CD4-positive, alpha-beta T cell treated with Interleukin-17A for 4 hours (primary cell): ENCODE measurements at regions not wholly inside any gene's neighbourhood (a gene's known extent, or its start where the extent isn't known, plus 50 kb on each side); places are given as distances from the start of the nearest gene placed in this dataset.

ENCODE experiments used
- DNase-seq: peaks from one replicate; pipeline ENCODE4 v3.0.0-alpha.2; 2020; ENCODE audit warnings: mixed read lengths

DNA sequence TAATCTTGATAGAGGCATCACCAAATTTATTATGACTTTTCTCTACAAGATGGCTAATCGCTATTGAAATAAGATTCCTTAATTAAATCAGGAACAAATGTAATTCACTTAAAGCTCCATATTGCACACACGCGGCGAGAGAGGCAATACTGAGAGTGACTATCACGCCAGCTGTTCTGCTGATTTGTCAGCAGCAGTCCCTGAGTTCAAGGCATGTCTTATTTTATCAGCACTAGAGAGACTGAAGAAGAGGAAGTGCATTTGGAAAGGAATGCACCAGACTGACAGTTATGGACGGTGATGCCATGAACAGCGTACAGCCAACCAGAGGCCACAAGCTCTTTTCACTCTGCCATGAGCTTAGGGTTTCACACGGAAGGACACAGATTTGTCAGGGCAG lies 83.6 kb upstream of the SLCO3A1 start:
- DNase-seq = no peak

DNA sequence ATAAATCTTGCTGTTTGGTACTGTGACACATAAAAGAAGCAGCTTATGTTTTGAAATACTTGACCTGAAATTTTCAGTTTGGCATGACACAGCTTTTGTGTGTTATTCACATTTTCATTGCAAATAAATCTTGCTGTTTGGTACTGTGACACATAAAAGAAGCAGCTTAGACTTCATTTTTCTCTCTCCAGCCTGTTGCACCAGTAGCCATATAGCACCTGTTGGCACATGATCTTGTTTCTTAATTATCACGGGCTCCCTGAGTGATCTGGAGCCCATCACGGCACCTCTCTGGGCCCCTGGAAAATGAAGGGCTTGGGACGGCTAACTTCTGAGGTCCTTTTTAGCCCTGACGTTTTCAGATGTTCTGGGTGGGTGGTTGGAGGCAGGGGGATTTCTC lies 77.4 kb upstream of the SLCO3A1 start:
- no peak for DNase-seq

DNA sequence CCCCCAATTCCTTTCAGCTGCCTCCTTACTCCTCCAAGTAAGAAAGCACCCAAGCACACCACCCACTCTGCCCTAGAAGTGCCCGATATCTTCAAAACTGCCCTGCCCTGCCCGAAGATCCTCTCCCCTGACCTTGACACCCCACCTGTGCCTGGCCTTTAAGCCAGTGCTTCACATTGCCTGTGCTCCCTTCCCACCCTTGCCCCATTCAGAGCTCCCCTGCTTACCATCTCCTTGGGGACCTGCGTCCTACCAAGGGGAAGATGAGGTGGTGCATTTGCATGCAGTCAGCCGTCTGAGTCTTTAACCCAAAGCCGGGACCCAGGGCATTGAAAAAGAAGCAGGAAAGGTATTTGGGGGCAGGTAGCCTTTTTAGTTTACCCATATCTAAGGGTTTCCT lies 73.5 kb upstream of the SLCO3A1 start:
- DNase-seq = no peak

DNA sequence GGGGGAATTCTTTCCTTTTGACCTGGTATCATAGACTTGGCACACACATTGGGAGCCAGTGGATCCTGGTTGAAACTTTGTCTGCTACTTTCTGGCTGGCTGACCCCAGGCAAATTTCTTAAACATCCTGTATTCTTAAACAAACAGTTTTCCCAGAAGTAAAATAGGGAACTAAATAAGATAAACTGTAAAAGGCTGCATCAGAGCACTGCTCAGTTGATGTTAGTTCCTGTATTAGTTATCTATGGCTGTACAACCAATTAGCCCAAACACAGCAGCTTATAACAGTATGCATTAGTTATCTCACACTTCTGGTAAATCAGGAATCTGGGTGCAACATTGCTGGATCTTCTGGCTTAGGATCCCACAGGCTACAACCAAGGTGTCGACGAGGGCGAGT lies 73.1 kb upstream of the SLCO3A1 start:
- DNase-seq = no peak

DNA sequence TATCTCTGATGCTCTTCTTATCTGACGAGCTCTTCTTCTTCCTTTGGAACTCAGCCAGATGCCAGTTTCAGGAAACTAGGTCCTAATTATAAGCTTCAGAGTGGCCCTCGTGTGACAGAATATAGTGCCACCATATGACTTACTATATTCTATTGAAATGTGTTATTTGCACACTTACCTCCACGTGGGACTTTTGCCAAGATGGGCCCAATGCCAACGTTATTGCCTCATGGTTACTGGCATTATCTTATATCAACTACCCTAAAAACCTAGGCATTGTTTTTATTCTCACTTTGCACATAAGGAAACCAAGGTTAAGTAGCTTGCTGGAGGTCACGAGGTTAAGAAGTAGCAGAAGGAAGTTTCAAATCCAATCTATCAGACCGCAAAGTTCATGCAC lies 71.3 kb upstream of the SLCO3A1 start:
- DNase-seq = no peak

DNA sequence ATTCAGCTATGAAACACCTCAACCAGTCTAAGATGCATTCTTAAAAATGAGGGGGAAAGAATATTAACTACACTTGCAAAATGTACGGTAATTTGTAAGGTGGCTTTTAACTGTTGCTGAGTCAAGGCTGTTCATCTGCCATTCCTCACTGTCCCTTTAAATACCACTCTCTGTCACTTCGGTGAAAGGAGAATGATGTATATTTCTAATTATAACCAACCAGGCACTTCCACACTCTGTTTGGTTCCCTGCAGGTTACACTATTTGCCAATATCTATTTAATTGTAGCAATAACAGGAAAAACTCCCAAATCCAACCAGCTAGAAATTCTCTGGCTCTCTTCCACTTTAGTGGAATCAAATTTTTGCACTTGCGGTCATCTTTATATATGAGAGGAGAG lies 70.5 kb upstream of the SLCO3A1 start:
- DNase-seq = no peak

DNA sequence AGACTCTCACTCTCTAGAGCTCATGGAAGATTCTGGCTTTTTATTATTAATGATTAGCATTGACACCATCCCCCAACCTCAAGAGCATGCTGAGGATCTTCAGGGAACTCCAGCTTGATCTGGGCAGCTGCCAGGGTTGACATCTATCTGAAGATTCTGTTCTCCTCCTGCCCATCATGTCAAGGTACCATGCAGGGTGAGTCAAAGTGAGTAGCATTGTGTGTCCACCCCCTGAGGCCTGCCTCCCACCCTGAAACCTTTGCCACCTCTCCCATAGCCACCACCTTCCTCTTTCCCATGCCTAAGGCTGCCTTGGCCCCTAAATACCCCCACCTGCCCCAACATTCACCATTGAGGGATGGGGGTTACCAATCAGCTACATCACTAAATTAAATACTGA lies 70.1 kb upstream of the SLCO3A1 start:
- DNase-seq = no peak

DNA sequence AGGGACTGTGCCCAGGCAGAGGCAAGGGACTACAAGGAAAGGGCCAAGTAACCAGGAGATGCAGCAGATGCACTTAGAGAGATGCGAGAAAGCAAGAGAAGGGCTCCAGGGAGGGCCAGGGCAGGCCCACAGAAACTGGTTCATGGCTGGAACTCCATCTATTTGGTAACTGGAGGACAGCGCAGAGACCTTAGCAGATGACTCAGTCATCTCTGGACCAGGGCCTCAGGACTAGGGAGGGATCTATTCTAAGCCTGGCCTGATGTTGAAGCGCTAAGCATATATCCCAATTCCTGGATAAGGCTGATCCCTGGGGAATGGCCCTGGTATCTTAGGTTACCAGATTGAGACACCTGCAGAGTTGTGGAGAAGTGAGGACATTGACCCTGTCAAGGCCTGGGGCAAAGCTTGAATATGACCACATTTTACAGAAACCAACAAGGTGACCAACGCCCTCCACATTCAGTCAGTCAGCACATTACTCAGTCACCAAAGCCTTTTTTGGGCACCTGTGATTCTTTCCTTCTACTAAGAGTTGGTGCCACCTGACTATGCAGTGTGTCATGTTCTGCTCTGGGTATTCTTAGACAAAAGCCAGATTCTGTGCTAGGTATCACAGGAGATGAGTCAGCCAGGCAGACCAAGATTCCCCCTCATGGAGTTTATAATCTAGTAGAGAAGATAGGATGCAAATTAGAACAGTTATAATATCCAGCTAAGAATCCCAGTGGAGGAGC lies 68.4 kb upstream of the SLCO3A1 start:
- no peak for DNase-seq

DNA sequence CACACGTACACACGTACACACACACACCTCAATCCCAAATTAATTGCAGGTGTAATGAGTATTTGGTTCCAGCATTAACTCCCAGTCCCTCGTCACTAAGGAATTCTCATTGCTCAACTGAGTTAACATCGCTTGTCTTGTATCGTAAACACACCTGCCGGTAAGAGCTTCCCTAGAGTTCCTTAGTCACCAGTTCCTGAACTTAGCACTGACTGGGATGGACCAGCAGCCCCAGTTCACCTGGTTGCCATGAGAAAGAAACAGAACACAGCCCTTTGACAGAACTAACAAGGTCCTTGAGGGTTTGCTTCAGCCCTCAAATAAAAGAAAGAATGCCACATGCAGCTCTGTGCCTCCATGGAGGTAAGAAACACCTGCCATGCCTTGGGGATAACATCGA lies 66.3 kb upstream of the SLCO3A1 start:
- DNase-seq = no peak

DNA sequence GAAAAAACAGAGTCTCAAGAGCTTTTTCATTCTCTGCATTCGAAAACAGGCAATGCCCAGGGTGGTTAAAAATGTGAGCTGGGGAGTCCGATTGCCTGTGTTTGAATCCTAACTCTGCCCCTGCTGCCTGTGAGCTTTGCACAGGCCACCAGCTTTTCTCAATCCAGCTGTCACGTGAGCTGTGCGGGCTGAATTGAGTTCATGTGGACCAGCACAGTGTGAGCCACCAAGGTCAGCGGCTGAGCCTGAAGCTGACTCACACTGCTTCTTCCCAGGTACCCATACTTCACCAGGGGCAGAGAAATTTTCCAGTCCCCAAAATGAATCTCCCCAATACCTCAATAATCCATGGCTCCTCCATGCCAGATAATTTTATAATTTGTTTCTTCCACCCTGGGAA lies 64.4 kb upstream of the SLCO3A1 start:
- no peak for DNase-seq

DNA sequence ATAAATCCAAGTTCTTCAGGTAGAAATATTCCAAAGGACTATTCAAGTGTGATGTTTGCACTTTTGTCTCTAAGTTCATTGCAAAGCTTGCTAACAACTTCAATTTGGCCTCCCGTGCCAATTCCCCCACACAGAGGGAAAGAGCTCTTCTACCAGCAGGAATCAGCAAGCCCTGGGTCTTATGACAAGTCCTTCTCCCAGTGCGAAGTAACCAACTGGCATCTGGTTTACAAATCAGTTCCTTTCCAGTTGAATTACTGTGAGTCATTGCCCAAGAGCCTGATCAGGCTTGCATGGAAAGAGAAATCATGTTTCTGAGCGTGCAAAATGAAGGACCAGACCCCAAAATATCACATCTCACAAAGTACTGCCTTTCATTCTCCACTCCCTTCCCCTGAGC lies 62.7 kb upstream of the SLCO3A1 start:
- no peak for DNase-seq

DNA sequence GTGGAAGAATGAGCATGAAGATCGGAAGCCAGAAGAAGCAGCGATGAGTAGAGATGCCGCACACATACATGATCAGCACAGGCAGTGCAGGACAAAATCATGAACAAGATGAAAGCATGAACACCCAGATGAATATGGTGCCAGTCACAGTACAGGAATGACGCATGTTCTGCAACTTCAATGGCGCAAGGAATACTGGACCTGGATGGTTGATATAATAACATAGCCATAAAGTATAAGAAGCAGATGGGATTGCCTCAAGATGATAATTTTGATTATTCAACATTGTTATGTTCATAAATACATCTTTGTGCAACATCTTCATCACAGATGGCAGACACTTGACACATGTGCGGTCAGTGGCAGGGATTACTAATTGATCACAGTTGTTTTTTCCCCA lies 59.7 kb upstream of the SLCO3A1 start:
- DNase-seq = no peak

DNA sequence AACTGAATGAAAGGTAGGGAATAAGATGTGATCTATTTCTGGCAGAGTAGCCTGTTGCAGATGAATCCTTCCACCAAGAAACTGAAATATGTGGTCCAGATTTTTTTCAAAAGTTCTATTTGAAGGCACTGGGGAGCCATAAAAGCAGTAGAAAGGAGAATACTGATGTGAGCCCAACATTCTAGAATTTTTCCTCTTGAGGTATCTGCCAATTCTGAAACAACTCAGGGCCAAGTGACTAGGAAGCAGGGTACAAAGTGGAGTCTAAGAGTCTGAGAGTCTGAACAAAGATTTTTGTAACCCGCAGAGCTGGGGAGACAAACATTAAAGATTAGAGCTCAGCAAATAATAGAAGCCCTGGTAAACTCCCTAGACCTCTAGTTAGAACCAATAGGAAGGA lies 58.3 kb upstream of the SLCO3A1 start:
- no peak for DNase-seq

DNA sequence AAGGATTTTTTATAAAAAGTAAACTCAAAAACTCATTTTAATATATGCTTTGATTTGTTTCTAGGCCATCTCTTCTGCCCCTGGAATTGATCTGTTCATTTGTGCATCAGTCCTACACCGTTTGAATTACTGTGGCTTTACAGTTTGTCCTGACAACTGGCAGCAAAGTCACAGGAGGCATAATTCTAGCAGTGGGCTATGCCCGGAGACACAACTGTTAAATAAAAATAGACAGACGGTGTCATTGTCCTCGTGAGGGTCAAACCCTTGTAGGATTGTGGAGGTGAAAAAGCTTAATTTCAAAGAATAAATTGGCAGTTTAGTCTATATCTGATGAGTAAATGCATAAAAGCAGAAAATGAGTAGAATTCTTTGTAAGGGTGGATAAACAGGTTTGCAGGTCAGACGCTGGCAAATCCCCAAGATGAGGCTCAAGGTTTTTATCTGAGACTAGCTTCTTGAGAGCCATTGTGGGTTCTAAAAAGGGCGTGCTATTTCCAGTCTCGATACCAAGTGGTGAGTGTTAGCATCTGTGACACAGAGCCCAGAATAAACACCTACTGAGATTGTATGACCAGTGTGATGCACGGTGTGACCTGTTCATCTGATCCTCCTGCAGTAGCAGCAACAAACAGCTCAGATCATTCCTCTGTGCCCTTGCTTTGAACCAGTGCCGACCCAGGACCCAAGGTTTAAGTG lies 51.5 kb upstream of the SLCO3A1 start:
- no peak for DNase-seq

DNA sequence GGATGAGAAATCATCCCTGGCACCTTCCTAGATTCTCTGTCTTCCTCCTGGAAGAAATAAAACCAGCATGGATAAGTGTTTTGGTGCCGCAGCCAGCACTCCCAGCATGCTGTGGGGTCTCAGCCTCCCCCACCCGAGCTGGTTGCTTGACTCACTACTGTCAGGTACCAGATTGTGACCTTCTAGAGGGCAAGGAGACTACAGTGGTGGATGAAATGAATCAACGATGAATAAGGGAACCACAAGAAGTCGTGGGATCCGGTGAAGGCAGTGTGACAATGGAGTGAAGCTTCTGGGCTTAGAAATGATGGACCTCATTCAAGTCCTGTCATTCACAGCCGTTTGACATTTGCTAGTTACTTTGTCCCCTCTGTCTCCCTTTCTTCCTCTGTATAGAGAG lies 50.2 kb upstream of the SLCO3A1 start:
- no peak for DNase-seq
